GM23338 (cell line): ENCODE measurements at regions not wholly inside any gene's neighbourhood (a gene's known extent, or its start where the extent isn't known, plus 50 kb on each side); places are given as distances from the start of the nearest gene placed in this dataset.

ENCODE experiments used
- ATAC-seq: fragments of 200-7000 bp; cut with Tn5 transposase; 3 replicates; pipeline ENCODE4 v1.9.1; 2020
- DNase-seq: peaks from one replicate; pipeline ENCODE4 v3.0.0-alpha.2; 2015; ENCODE audit warnings: low spot score
- H2AFZ ChIP-seq: fragments of 200-600 bp; sonication (generic); 2 replicates; pipeline ENCODE4 v1.8.0; 2016; ENCODE audit warnings: antibody characterized with exemption, mild to moderate bottlenecking, moderate library complexity
- H3F3A ChIP-seq: fragments of 200-600 bp; sonication (generic); replicated peaks from 2 replicates; pipeline ENCODE4 v1.8.0; 2017; ENCODE audit warnings: antibody characterized with exemption, mixed run types, low read depth
- H3K27ac ChIP-seq: fragments of 200-600 bp; sonication (generic); 2 replicates; pipeline ENCODE4 v1.6.1; 2016; ENCODE audit warnings: low read depth
- H3K27me3 ChIP-seq: fragments of 200-600 bp; sonication (generic); 2 replicates; pipeline ENCODE4 v1.8.0; 2016; ENCODE audit warnings: mild to moderate bottlenecking, mixed run types, moderate library complexity; ENCODE audit not compliant: insufficient read depth
- H3K36me3 ChIP-seq: fragments of 200-600 bp; sonication (generic); 2 replicates; pipeline ENCODE4 v1.8.0; 2016; ENCODE audit warnings: mild to moderate bottlenecking; ENCODE audit not compliant: insufficient read depth
- H3K4me1 ChIP-seq: fragments of 200-600 bp; sonication (generic); 2 replicates; pipeline ENCODE4 v1.8.0; 2016; ENCODE audit warnings: mild to moderate bottlenecking, moderate library complexity; ENCODE audit not compliant: insufficient read depth
- H3K4me2 ChIP-seq: fragments of 200-600 bp; sonication (generic); 2 replicates; pipeline ENCODE4 v1.7.1; 2017; ENCODE audit warnings: mixed run types
- H3K4me3 ChIP-seq: fragments of 200-600 bp; sonication (generic); 2 replicates; pipeline ENCODE4 v1.6.1; 2016; ENCODE audit warnings: mixed run types
- H3K79me2 ChIP-seq: fragments of 200-600 bp; sonication (generic); replicated peaks from 2 replicates; pipeline ENCODE4 v1.8.0; 2017; ENCODE audit warnings: mild to moderate bottlenecking; ENCODE audit not compliant: insufficient read depth
- H3K9me2 ChIP-seq: fragments of 200-600 bp; sonication (generic); 2 replicates; pipeline ENCODE4 v1.8.0; 2017; ENCODE audit not compliant: insufficient read depth
- H4K20me1 ChIP-seq: fragments of 200-600 bp; sonication (generic); replicated peaks from 2 replicates; pipeline ENCODE4 v1.8.0; 2017; ENCODE audit warnings: mild to moderate bottlenecking; ENCODE audit not compliant: insufficient read depth
- H3K27ac Mint-ChIP-seq: 2 replicates; pipeline ENCODE4 v1.8.0; 2020; ENCODE audit warnings: inconsistent platforms, mild to moderate bottlenecking, moderate library complexity, mixed read lengths
- H3K27me3 Mint-ChIP-seq: 3 replicates; pipeline ENCODE4 v1.8.0; 2022; ENCODE audit warnings: low read depth, mild to moderate bottlenecking, moderate library complexity, mixed read lengths, inconsistent platforms; ENCODE audit not compliant: insufficient read depth, poor library complexity
- H3K36me3 Mint-ChIP-seq: 3 replicates; pipeline ENCODE4 v1.8.0; 2021; ENCODE audit warnings: low read depth, mild to moderate bottlenecking, inconsistent platforms, moderate library complexity, mixed read lengths
- H3K4me1 Mint-ChIP-seq: 3 replicates; pipeline ENCODE4 v1.8.0; 2020; ENCODE audit warnings: mild to moderate bottlenecking, inconsistent platforms, mixed read lengths
- H3K4me3 Mint-ChIP-seq: 3 replicates; pipeline ENCODE4 v1.8.0; 2021; ENCODE audit warnings: moderate library complexity, mild to moderate bottlenecking, inconsistent platforms, mixed read lengths
- H3K9me3 Mint-ChIP-seq: 3 replicates; pipeline ENCODE4 v1.8.0; 2020; ENCODE audit warnings: moderate library complexity, mild to moderate bottlenecking, inconsistent platforms, mixed read lengths
- EZH2 ChIP-seq: fragments of 200-600 bp; sonication (generic); IDR thresholded peaks from one replicate; pipeline ENCODE4 v1.8.0; 2017; ENCODE audit warnings: antibody characterized with exemption, mild to moderate bottlenecking, low read depth; ENCODE audit not compliant: unreplicated experiment
- JUNB ChIP-seq: IDR thresholded peaks from one replicate; pipeline ENCODE4 v1.6.1; 2016; ENCODE audit warnings: antibody characterized with exemption; ENCODE audit not compliant: unreplicated experiment
- POLR2AphosphoS5 ChIP-seq: IDR thresholded peaks from 2 replicates; pipeline ENCODE4 v1.6.1; 2016; ENCODE audit warnings: antibody characterized with exemption, low read depth
- STAT1 ChIP-seq: IDR thresholded peaks from one replicate; pipeline ENCODE4 v1.6.1; 2016; ENCODE audit warnings: antibody characterized with exemption; ENCODE audit not compliant: unreplicated experiment
- ZNF331 ChIP-seq: fragments of 250-450 bp; sonication (Bioruptor Pico); IDR thresholded peaks from 2 replicates; pipeline ENCODE4 v1.5.0; 2020; ENCODE audit warnings: low read depth, mild to moderate bottlenecking, moderate library complexity
- TF ChIP-seq, protein P1 (sequence below): IDR thresholded peaks from one replicate; pipeline ENCODE4 v1.6.1; 2018; ENCODE audit warnings: antibody characterized with exemption; ENCODE audit not compliant: unreplicated experiment
- TF ChIP-seq, protein P2 (sequence below), 2 experiments: fragments of 200-600 bp in 1 of 2; sonication (generic) in 1 of 2; conservative IDR thresholded peaks; 2 replicates each; pipeline versions ENCODE4 v1.5.1 to v1.6.1; 2016 to 2017; ENCODE audit warnings: antibody characterized with exemption in 2 of 2, low read depth in 2 of 2, mild to moderate bottlenecking in 2 of 2, moderate library complexity in 1 of 2
- TF ChIP-seq, protein P3 (sequence below): IDR thresholded peaks from 2 replicates; pipeline ENCODE4 v1.6.1; 2016; ENCODE audit warnings: antibody characterized with exemption
- TF ChIP-seq, protein P4 (sequence below): fragments of 250-450 bp; sonication (Bioruptor Pico); IDR thresholded peaks from 2 replicates; pipeline ENCODE4 v1.5.0; 2020; ENCODE audit warnings: mild to moderate bottlenecking, moderate library complexity

DNA sequence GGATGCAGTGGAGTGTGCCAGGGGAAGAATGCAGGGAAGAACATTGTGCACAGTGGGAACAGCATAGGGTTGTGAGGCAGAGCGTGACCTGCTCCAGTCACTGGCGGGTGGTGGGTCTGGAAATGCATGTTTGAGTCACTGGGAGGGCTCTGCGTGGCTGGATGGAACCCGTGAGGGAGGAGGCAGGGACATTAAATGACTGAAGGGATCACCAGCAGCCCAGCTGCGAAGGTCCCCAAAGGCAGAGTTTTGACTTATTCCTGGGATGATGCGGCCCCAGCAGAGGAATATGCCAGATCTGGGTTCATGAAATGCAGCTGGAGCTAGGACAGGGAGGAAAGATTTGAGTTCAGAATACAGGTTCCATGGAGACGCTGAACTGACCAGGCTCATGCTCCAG lies 104.0 kb upstream of the FGF3 start (continued):
- TF ChIP-seq, protein P1, sequence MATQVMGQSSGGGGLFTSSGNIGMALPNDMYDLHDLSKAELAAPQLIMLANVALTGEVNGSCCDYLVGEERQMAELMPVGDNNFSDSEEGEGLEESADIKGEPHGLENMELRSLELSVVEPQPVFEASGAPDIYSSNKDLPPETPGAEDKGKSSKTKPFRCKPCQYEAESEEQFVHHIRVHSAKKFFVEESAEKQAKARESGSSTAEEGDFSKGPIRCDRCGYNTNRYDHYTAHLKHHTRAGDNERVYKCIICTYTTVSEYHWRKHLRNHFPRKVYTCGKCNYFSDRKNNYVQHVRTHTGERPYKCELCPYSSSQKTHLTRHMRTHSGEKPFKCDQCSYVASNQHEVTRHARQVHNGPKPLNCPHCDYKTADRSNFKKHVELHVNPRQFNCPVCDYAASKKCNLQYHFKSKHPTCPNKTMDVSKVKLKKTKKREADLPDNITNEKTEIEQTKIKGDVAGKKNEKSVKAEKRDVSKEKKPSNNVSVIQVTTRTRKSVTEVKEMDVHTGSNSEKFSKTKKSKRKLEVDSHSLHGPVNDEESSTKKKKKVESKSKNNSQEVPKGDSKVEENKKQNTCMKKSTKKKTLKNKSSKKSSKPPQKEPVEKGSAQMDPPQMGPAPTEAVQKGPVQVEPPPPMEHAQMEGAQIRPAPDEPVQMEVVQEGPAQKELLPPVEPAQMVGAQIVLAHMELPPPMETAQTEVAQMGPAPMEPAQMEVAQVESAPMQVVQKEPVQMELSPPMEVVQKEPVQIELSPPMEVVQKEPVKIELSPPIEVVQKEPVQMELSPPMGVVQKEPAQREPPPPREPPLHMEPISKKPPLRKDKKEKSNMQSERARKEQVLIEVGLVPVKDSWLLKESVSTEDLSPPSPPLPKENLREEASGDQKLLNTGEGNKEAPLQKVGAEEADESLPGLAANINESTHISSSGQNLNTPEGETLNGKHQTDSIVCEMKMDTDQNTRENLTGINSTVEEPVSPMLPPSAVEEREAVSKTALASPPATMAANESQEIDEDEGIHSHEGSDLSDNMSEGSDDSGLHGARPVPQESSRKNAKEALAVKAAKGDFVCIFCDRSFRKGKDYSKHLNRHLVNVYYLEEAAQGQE, result no peak
- TF ChIP-seq ZNF331 (CRISPR knock-in tag) (no peak), POLR2AphosphoS5 (no peak)
- TF ChIP-seq, protein P2, sequence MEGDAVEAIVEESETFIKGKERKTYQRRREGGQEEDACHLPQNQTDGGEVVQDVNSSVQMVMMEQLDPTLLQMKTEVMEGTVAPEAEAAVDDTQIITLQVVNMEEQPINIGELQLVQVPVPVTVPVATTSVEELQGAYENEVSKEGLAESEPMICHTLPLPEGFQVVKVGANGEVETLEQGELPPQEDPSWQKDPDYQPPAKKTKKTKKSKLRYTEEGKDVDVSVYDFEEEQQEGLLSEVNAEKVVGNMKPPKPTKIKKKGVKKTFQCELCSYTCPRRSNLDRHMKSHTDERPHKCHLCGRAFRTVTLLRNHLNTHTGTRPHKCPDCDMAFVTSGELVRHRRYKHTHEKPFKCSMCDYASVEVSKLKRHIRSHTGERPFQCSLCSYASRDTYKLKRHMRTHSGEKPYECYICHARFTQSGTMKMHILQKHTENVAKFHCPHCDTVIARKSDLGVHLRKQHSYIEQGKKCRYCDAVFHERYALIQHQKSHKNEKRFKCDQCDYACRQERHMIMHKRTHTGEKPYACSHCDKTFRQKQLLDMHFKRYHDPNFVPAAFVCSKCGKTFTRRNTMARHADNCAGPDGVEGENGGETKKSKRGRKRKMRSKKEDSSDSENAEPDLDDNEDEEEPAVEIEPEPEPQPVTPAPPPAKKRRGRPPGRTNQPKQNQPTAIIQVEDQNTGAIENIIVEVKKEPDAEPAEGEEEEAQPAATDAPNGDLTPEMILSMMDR (conservative IDR thresholded peaks at IDR 0.05; ENCODE audit: low read depth in 2 of 2), result no peak

DNA sequence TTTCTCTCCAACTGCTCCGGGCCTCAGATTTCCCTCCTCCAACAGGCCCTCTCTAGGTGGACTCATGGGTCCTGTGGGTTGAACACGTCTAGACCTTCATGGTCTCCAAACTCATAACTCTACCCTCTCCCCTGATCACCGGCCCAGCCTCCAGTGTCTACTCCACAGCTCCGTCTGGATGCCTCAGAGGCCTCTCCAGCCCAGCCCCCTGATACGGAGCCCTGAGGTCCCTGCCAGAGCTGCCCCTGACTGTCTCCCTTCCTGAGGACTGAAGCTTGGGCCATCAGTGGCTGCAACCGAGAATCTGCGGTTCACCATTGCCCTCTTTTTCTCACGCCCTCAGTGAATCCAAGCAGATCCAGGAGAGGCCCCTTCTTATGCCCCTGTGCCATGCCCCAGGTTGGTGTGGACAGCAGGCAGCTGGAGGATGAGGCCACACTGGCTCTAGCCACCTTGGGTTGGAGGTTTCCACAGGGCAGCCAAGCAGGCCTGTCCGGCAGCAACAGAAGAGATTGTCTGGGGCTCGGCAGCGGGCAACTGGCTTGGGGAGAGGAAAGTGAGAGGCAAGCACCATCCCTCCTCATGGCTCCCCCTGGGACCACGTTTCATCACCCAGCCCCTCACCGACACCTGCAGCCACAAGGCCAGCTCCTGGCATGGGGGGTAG lies 104.6 kb upstream of the FGF3 start:
- Mint-ChIP-seq H3K36me3 (no peaks in the 10 kb centered on the region), H3K27ac (no peak overlapping the region), H3K4me3 (no peak overlapping the region), H3K9me3 (no peaks in the 10 kb centered on the region), H3K27me3 (peaks cover 7% of the 10 kb centered on the region), H3K4me1 (peaks cover 6% of the 10 kb centered on the region; the same call in 2 of the 3 replicates)
- no peak overlapping the region for H2AFZ ChIP-seq
- DNase-seq (no peak), ATAC-seq (no peak)
- H3K27ac ChIP-seq, result no peak overlapping the region
- H3K36me3 ChIP-seq, result no peaks in the 10 kb centered on the region
- no peak overlapping the region for H3K4me2 ChIP-seq
- no peaks in the 10 kb centered on the region for H3K4me1 ChIP-seq
- H3K79me2 ChIP-seq, result no peaks in the 10 kb centered on the region
- H3K9me2 ChIP-seq, result no peaks in the 10 kb centered on the region
- H3F3A ChIP-seq, result no peaks in the 10 kb centered on the region
- H3K4me3 ChIP-seq, result no peak overlapping the region
- H4K20me1 ChIP-seq, result no peaks in the 10 kb centered on the region
- H3K27me3 ChIP-seq, result no peaks in the 10 kb centered on the region
- TF ChIP-seq STAT1 (no peak), EZH2 (no peak), JUNB (no peak), ZNF331 (CRISPR knock-in tag) (no peak)
- TF ChIP-seq, protein P3, sequence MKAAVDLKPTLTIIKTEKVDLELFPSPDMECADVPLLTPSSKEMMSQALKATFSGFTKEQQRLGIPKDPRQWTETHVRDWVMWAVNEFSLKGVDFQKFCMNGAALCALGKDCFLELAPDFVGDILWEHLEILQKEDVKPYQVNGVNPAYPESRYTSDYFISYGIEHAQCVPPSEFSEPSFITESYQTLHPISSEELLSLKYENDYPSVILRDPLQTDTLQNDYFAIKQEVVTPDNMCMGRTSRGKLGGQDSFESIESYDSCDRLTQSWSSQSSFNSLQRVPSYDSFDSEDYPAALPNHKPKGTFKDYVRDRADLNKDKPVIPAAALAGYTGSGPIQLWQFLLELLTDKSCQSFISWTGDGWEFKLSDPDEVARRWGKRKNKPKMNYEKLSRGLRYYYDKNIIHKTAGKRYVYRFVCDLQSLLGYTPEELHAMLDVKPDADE, result no peak
- TF ChIP-seq, protein P2 (conservative IDR thresholded peaks at IDR 0.05; ENCODE audit: low read depth in 2 of 2), result no peak
- TF ChIP-seq, protein P4, sequence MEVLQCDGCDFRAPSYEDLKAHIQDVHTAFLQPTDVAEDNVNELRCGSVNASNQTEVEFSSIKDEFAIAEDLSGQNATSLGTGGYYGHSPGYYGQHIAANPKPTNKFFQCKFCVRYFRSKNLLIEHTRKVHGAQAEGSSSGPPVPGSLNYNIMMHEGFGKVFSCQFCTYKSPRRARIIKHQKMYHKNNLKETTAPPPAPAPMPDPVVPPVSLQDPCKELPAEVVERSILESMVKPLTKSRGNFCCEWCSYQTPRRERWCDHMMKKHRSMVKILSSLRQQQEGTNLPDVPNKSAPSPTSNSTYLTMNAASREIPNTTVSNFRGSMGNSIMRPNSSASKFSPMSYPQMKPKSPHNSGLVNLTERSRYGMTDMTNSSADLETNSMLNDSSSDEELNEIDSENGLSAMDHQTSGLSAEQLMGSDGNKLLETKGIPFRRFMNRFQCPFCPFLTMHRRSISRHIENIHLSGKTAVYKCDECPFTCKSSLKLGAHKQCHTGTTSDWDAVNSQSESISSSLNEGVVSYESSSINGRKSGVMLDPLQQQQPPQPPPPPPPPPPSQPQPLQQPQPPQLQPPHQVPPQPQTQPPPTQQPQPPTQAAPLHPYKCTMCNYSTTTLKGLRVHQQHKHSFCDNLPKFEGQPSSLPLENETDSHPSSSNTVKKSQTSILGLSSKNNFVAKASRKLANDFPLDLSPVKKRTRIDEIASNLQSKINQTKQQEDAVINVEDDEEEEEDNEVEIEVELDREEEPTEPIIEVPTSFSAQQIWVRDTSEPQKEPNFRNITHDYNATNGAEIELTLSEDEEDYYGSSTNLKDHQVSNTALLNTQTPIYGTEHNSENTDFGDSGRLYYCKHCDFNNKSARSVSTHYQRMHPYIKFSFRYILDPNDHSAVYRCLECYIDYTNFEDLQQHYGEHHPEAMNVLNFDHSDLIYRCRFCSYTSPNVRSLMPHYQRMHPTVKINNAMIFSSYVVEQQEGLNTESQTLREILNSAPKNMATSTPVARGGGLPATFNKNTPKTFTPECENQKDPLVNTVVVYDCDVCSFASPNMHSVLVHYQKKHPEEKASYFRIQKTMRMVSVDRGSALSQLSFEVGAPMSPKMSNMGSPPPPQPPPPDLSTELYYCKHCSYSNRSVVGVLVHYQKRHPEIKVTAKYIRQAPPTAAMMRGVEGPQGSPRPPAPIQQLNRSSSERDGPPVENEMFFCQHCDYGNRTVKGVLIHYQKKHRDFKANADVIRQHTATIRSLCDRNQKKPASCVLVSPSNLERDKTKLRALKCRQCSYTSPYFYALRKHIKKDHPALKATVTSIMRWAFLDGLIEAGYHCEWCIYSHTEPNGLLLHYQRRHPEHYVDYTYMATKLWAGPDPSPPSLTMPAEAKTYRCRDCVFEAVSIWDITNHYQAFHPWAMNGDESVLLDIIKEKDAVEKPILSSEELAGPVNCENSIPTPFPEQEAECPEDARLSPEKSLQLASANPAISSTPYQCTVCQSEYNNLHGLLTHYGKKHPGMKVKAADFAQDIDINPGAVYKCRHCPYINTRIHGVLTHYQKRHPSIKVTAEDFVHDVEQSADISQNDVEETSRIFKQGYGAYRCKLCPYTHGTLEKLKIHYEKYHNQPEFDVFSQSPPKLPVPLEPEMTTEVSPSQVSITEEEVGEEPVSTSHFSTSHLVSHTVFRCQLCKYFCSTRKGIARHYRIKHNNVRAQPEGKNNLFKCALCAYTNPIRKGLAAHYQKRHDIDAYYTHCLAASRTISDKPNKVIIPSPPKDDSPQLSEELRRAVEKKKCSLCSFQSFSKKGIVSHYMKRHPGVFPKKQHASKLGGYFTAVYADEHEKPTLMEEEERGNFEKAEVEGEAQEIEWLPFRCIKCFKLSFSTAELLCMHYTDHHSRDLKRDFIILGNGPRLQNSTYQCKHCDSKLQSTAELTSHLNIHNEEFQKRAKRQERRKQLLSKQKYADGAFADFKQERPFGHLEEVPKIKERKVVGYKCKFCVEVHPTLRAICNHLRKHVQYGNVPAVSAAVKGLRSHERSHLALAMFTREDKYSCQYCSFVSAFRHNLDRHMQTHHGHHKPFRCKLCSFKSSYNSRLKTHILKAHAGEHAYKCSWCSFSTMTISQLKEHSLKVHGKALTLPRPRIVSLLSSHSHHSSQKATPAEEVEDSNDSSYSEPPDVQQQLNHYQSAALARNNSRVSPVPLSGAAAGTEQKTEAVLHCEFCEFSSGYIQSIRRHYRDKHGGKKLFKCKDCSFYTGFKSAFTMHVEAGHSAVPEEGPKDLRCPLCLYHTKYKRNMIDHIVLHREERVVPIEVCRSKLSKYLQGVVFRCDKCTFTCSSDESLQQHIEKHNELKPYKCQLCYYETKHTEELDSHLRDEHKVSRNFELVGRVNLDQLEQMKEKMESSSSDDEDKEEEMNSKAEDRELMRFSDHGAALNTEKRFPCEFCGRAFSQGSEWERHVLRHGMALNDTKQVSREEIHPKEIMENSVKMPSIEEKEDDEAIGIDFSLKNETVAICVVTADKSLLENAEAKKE (CRISPR knock-in tag), result no peak
